ENCODE measurements at regions not wholly inside any gene's neighbourhood (a gene's known extent, or its start where the extent isn't known, plus 50 kb on each side); places are given as distances from the start of the nearest gene placed in this dataset.
"Not testable (repeated sequence)": the region's sequence is repeated elsewhere in the genome, so short reads cannot be mapped to it uniquely, and the experiment has no call there.

GRCh38 chr5:52139888-52140615, 647.7 kb upstream of the ITGA1 start:
- Histone ChIP-seq H3K4me1 (no peaks in the 10 kb centered on the region), H3K4me3 (no peak overlapping the region), H3K9me3 (no peaks in the 10 kb centered on the region), H3K27me3 (no peaks in the 10 kb centered on the region), H3K36me3 (no peaks in the 10 kb centered on the region), H3K27ac (no peak overlapping the region)
- no peak for DNase-seq
- 64 to 72% methylated on average over 3 of the region's 3 CpGs for WGBS, 2 donors
- TF ChIP-seq CTCF (IDR thresholded peaks at IDR 0.05): no peak
- intact Hi-C loops (cut with DNase I): no loop called here
- ATAC-seq: no peak

- intact Hi-C loops (cut with DNase I): no loop called here
- Histone ChIP-seq H3K27ac (no peak overlapping the region), H3K9me3 (no peaks in the 10 kb centered on the region), H3K27me3 (no peaks in the 10 kb centered on the region), H3K4me3 (no peak overlapping the region), H3K36me3 (no peaks in the 10 kb centered on the region), H3K4me1 (no peaks in the 10 kb centered on the region)
- ATAC-seq (no peak), DNase-seq (no peak)
- TF ChIP-seq CTCF (IDR thresholded peaks at IDR 0.05): no peak
Measured at GRCh38 chr5:52148679-52149078, 639.0 kb upstream of the ITGA1 start.

DNA sequence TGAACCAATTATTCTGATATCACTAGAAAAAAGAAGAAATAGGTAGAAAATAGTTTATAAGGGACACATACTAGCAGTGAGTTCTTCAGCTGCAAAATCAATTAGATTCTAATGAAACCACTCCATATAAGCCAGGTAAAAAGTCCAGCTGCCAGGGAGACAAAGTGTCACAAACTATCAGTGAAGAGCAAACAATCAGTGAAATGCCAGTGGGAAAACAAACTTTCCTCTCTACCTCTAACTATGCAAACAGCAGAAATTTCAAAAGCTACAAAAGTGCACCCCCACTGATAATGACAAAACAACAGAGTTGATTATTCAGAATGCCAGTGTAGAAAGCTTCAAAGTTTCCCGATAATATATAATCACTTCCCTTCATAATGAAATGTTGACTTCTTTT, 637.2 kb upstream of the ITGA1 start:
- intact Hi-C loops (cut with DNase I): no loop called here
- Histone ChIP-seq H3K4me1 (no peaks in the 10 kb centered on the region), H3K27ac (no peak overlapping the region), H3K9me3 (no peaks in the 10 kb centered on the region), H3K4me3 (no peak overlapping the region), H3K27me3 (no peaks in the 10 kb centered on the region), H3K36me3 (no peaks in the 10 kb centered on the region)
- no peak for DNase-seq
- 68 to 76% methylated on average over 1 of the region's 1 CpG for WGBS, 2 donors
- ATAC-seq: no peak
- TF ChIP-seq CTCF (IDR thresholded peaks at IDR 0.05): no peak

GRCh38 chr5:52156809-52157208, 630.9 kb upstream of the ITGA1 start:
- peaks cover 0 to 20% (median 0%) of the 10 kb centered on the region in 11 donors for H3K9me3 ChIP-seq
- ATAC-seq; H3K4me1 ChIP-seq; H3K27ac ChIP-seq; H3K36me3 ChIP-seq; H3K4me3 ChIP-seq; DNase-seq; intact Hi-C loops (cut with DNase I); H3K27me3 ChIP-seq: not testable (repeated sequence)
- WGBS, 2 donors: 67 to 68% methylated on average over 2 of the region's 2 CpGs

- H3K4me1 ChIP-seq; H3K4me3 ChIP-seq; DNase-seq; H3K27me3 ChIP-seq; ATAC-seq; H3K36me3 ChIP-seq; intact Hi-C loops (cut with DNase I); H3K27ac ChIP-seq: not testable (repeated sequence)
- 81 to 84% methylated on average over 3 of the region's 3 CpGs for WGBS, 2 donors
- peaks cover 0 to 26% (median 10%) of the 10 kb centered on the region in 11 donors for H3K9me3 ChIP-seq
Measured at GRCh38 chr5:52165806-52166205, 621.9 kb upstream of the ITGA1 start.

Data from heart right ventricle (tissue), 16 donors.